Keratinocyte (primary cell): ENCODE measurements at regions not wholly inside any gene's neighbourhood (a gene's known extent, or its start where the extent isn't known, plus 50 kb on each side); places are given as distances from the start of the nearest gene placed in this dataset.

Experiments used
- DNase-seq: peaks from one replicate; pipeline ENCODE4 v3.0.0-alpha.2; 2011; ENCODE audit warnings: low read depth, missing footprints, low spot score
- FAIRE-seq: peaks from 2 replicates; lab custom pipeline; 2011; peaks lifted over from hg19 to GRCh38; lab: Jason Lieb, UNC
- H2AFZ ChIP-seq: 2 replicates; pipeline ENCODE4 v1.6.0; 2012; ENCODE audit warnings: low read length, control low read depth, inconsistent platforms; ENCODE audit not compliant: control insufficient read depth
- H3K27ac ChIP-seq: 2 replicates; pipeline ENCODE4 v1.5.1; 2011; ENCODE audit warnings: low read length; ENCODE audit not compliant: control insufficient read depth, insufficient read depth
- H3K27me3 ChIP-seq: 3 replicates; pipeline ENCODE4 v1.6.0; 2011; ENCODE audit warnings: low read length; ENCODE audit not compliant: control insufficient read depth, insufficient read depth; ENCODE audit errors: extremely low read depth
- H3K36me3 ChIP-seq, 2 experiments: 2 replicates in 1 of 2; 3 replicates in 1 of 2; pipeline ENCODE4 v1.5.1; 2011; ENCODE audit warnings: low read length in 2 of 2, mild to moderate bottlenecking in 1 of 2; ENCODE audit not compliant: control insufficient read depth in 2 of 2, insufficient read depth in 2 of 2; ENCODE audit errors: extremely low read depth in 1 of 2
- H3K4me1 ChIP-seq: 3 replicates; pipeline ENCODE4 v1.5.1; 2011; ENCODE audit warnings: low read length; ENCODE audit not compliant: control insufficient read depth, insufficient read depth; ENCODE audit errors: extremely low read depth
- H3K4me2 ChIP-seq: 3 replicates; pipeline ENCODE4 v1.6.0; 2011; ENCODE audit warnings: low read depth, low read length; ENCODE audit not compliant: control insufficient read depth, insufficient read depth; ENCODE audit errors: extremely low read depth
- H3K4me3 ChIP-seq, 3 experiments: fragments of 200-600 bp in 1 of 3; sonication (generic) in 1 of 3; 2 replicates in 2 of 3; 3 replicates in 1 of 3; pipeline ENCODE4 v1.5.1; 2011 to 2016; ENCODE audit warnings: low read length in 3 of 3, mild to moderate bottlenecking in 3 of 3, control low read depth in 2 of 3, inconsistent platforms in 1 of 3, low read depth in 1 of 3, mixed read lengths in 1 of 3, mixed run types in 1 of 3, moderate library complexity in 1 of 3; ENCODE audit not compliant: control insufficient read depth in 2 of 3, insufficient read depth in 2 of 3; ENCODE audit errors: extremely low read depth in 1 of 3
- H3K79me2 ChIP-seq: 2 replicates; pipeline ENCODE4 v1.6.0; 2012; ENCODE audit warnings: low read length; ENCODE audit not compliant: control insufficient read depth, insufficient read depth
- H3K9ac ChIP-seq: 3 replicates; pipeline ENCODE4 v1.6.0; 2011; ENCODE audit warnings: low read length; ENCODE audit not compliant: control insufficient read depth, insufficient read depth; ENCODE audit errors: extremely low read depth
- H3K9me1 ChIP-seq: 3 replicates; pipeline ENCODE4 v1.6.0; 2011; ENCODE audit warnings: low read length; ENCODE audit not compliant: control insufficient read depth, insufficient read depth; ENCODE audit errors: extremely low read depth
- H3K9me3 ChIP-seq: 2 replicates; pipeline ENCODE4 v1.5.1; 2012; ENCODE audit warnings: low read depth, low read length; ENCODE audit not compliant: control insufficient read depth
- H4K20me1 ChIP-seq: 3 replicates; pipeline ENCODE4 v1.6.0; 2011; ENCODE audit warnings: low read length; ENCODE audit not compliant: control insufficient read depth, insufficient read depth; ENCODE audit errors: extremely low read depth
- EZH2 ChIP-seq: IDR thresholded peaks from one replicate; pipeline ENCODE4 v1.6.1; 2012; ENCODE audit warnings: inconsistent platforms, mild to moderate bottlenecking, low read length, moderate library complexity
- dilution Hi-C: fragments of 300-500 bp; cut with MboI; formaldehyde crosslinking; loops from one replicate; pipeline ENCODE4 v1.7.0; 2020; ENCODE audit warnings: low sequenced_read_pairs; ENCODE audit not compliant: extremely low pct_ligation_motif_present
- TF ChIP-seq, protein P1 (sequence below), 3 experiments: IDR thresholded peaks in 1 of 3; conservative IDR thresholded peaks in 1 of 3; optimal IDR thresholded peaks in 1 of 3; 2 replicates in 2 of 3; 3 replicates in 1 of 3; pipeline versions ENCODE3 to v1.5.1; 2011; ENCODE audit warnings: low read length in 3 of 3, mild to moderate bottlenecking in 3 of 3, moderate library complexity in 2 of 3, control low read depth in 1 of 3, inconsistent platforms in 1 of 3; ENCODE audit not compliant: insufficient read depth in 2 of 3; ENCODE audit errors: extremely low read depth in 1 of 3

DNA sequence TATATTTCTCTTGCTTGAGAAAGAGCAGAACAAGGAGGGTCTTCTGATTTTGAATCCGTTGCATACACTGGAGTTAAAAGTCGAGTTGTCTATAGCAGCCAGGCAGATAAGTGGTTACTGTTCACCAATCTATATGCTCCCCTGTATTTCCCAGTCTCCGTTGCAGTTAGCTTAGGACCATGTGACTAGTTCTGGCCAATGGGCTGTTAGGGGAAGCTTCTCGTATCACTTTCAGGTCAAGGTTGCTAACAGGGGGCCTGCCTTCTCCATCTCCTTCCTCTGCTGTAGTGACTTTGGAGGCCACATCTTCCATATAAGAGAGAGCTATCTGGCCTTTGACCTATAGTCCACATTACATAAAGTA is 188.5 kb upstream of the KBTBD8 start:
- DNase-seq (no peak), FAIRE-seq (no peak)
- Histone ChIP-seq H3K79me2 (no peaks in the 10 kb centered on the region), H4K20me1 (no peaks in the 10 kb centered on the region), H3K9me1 (no peaks in the 10 kb centered on the region), H3K9ac (no peak overlapping the region), H3K27ac (no peak overlapping the region), H3K36me3 (no peaks in the 10 kb centered on the region), H3K4me3 (no peak overlapping the region), H3K4me1 (peaks cover 3% of the 10 kb centered on the region), H3K27me3 (no peaks in the 10 kb centered on the region), H3K9me3 (no peaks in the 10 kb centered on the region), H2AFZ (no peak overlapping the region), H3K4me2 (no peak overlapping the region)
- dilution Hi-C loops, result no loop called here
- TF ChIP-seq, protein P1, sequence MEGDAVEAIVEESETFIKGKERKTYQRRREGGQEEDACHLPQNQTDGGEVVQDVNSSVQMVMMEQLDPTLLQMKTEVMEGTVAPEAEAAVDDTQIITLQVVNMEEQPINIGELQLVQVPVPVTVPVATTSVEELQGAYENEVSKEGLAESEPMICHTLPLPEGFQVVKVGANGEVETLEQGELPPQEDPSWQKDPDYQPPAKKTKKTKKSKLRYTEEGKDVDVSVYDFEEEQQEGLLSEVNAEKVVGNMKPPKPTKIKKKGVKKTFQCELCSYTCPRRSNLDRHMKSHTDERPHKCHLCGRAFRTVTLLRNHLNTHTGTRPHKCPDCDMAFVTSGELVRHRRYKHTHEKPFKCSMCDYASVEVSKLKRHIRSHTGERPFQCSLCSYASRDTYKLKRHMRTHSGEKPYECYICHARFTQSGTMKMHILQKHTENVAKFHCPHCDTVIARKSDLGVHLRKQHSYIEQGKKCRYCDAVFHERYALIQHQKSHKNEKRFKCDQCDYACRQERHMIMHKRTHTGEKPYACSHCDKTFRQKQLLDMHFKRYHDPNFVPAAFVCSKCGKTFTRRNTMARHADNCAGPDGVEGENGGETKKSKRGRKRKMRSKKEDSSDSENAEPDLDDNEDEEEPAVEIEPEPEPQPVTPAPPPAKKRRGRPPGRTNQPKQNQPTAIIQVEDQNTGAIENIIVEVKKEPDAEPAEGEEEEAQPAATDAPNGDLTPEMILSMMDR (optimal IDR thresholded peaks at IDR 0.05 in 1 of 3, IDR thresholded peaks at IDR 0.05 in 1 of 3, conservative IDR thresholded peaks at IDR 0.05 in 1 of 3; ENCODE audit: extremely low read depth in 1 of 3, insufficient read depth in 2 of 3, low read length in 3 of 3), result no peak
- no peak for TF ChIP-seq EZH2

DNA sequence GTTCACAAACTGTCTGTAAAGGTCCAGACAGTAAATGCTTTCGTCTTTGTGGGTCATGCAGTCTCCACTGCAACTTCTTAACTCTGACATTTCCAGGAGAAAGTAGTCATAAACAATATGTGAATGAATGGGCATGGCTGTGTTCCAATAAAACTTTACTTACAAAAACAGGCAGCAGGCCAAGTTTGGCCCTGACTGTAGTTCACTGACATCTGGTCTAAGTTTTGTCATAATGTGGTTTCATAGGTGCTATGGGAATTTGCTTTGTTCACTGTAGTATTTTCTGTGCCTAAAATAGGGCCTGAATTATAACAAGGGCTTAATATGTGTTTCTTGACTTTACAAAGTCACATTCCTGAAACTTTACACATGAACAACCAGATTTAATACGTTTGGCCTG is 186.0 kb upstream of the KBTBD8 start:
- H3K27ac ChIP-seq, result no peak overlapping the region
- FAIRE-seq (no peak), DNase-seq (no peak)
- H3K27me3 ChIP-seq, result no peaks in the 10 kb centered on the region
- H3K4me3 ChIP-seq, result no peak overlapping the region
- H3K79me2 ChIP-seq, result no peaks in the 10 kb centered on the region
- TF ChIP-seq EZH2, result no peak
- TF ChIP-seq, protein P1 (optimal IDR thresholded peaks at IDR 0.05 in 1 of 3, IDR thresholded peaks at IDR 0.05 in 1 of 3, conservative IDR thresholded peaks at IDR 0.05 in 1 of 3; ENCODE audit: extremely low read depth in 1 of 3, insufficient read depth in 2 of 3, low read length in 3 of 3), result no peak
- dilution Hi-C loops, result no loop called here
- H3K4me2 ChIP-seq, result no peak overlapping the region
- H3K9ac ChIP-seq, result no peak overlapping the region
- peaks cover 3% of the 10 kb centered on the region for H3K4me1 ChIP-seq
- H2AFZ ChIP-seq, result no peak overlapping the region
- no peaks in the 10 kb centered on the region for H3K36me3 ChIP-seq
- no peaks in the 10 kb centered on the region for H4K20me1 ChIP-seq
- no peaks in the 10 kb centered on the region for H3K9me1 ChIP-seq
- H3K9me3 ChIP-seq, result no peaks in the 10 kb centered on the region
